GM18867 (cell line): ENCODE measurements at regions not wholly inside any gene's neighbourhood (a gene's known extent, or its start where the extent isn't known, plus 50 kb on each side); places are given as distances from the start of the nearest gene placed in this dataset.

ENCODE experiments used
- ATAC-seq: cut with Tn5 transposase; IDR thresholded peaks from one replicate; pipeline ENCODE4 v1.9.1; 2021; ENCODE audit warnings: mild to moderate bottlenecking, moderate library complexity; ENCODE audit not compliant: unreplicated experiment

- ATAC-seq, result no peak
Observed at GRCh38 chr17:71405101-71405500, 715.7 kb upstream of the SOX9 start.

GRCh38 chr17:71407981-71408380 is 712.8 kb upstream of the SOX9 start:
- no peak for ATAC-seq

GRCh38 chr17:71409137-71409536 is 711.7 kb upstream of the SOX9 start:
- no peak for ATAC-seq

GRCh38 chr17:71409712-71410111 is 711.1 kb upstream of the SOX9 start:
- no peak for ATAC-seq

- ATAC-seq, result no peak
Observed at GRCh38 chr17:71412803-71413202, 708.0 kb upstream of the SOX9 start.

- ATAC-seq, result no peak
Observed at GRCh38 chr17:71413935-71414334, 706.9 kb upstream of the SOX9 start.

- ATAC-seq, result no peak
Observed at GRCh38 chr17:71417142-71417541, 703.7 kb upstream of the SOX9 start.

- no peak for ATAC-seq
Observed at GRCh38 chr17:71422968-71423367, 697.9 kb upstream of the SOX9 start.

- ATAC-seq, result no peak
Observed at GRCh38 chr17:71423871-71424546, 696.8 kb upstream of the SOX9 start.

GRCh38 chr17:71427801-71428200 is 693.0 kb upstream of the SOX9 start:
- ATAC-seq, result no peak

GRCh38 chr17:71428897-71429296 is 691.9 kb upstream of the SOX9 start:
- ATAC-seq, result no peak

- no peak for ATAC-seq
Observed at GRCh38 chr17:71430281-71430680, 690.5 kb upstream of the SOX9 start.

- no peak for ATAC-seq
Observed at GRCh38 chr17:71431146-71431545, 689.7 kb upstream of the SOX9 start.

- no peak for ATAC-seq
Observed at GRCh38 chr17:71432378-71433315, 688.2 kb upstream of the SOX9 start.

- no peak for ATAC-seq
Observed at GRCh38 chr17:71434716-71435115, 686.1 kb upstream of the SOX9 start.

- no peak for ATAC-seq
Observed at GRCh38 chr17:71436479-71436878, 684.3 kb upstream of the SOX9 start.

GRCh38 chr17:71437166-71437565 is 683.7 kb upstream of the SOX9 start:
- ATAC-seq, result no peak

- no peak for ATAC-seq
Observed at GRCh38 chr17:71438631-71439146, 682.1 kb upstream of the SOX9 start.

GRCh38 chr17:71440513-71440912 is 680.3 kb upstream of the SOX9 start:
- no peak for ATAC-seq

GRCh38 chr17:71441098-71441497 is 679.7 kb upstream of the SOX9 start:
- ATAC-seq, result no peak

GRCh38 chr17:71444078-71444477 is 676.7 kb upstream of the SOX9 start:
- no peak for ATAC-seq
